ENCODE measurements at regions not wholly inside any gene's neighbourhood (a gene's known extent, or its start where the extent isn't known, plus 50 kb on each side); places are given as distances from the start of the nearest gene placed in this dataset.

- TF ChIP-seq USF2 (IDR thresholded peaks at IDR 0.05; ENCODE audit: low read length): no peak
Observed at GRCh38 chr10:16274911-16275310, 161.9 kb upstream of the PTER start (continued).
